ENCODE measurements at regions not wholly inside any gene's neighbourhood (a gene's known extent, or its start where the extent isn't known, plus 50 kb on each side); places are given as distances from the start of the nearest gene placed in this dataset.

DNA sequence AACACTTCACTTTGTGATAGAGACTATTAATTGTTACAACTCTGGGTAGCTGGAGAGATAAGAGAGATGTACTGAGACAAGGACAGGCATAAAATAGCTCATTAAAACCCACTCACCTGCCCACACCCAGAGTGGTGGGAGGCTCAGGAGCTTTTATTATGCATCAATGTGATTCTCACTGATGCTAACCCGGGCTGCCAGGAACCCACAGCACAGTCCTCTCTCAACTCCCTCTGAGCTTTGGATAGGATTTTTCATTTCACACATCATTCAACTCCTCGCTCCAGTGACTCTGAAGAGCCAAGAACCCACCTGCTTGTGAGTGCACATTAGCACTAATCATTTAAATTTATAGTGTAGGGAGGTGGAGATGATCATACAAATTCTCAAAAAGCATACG is 827.9 kb downstream of the FLRT2 start:
- no peak for DNase-seq (ENCODE audit: low spot score in 2 of 2)
- H3K36me3 ChIP-seq, result no peaks in the 10 kb centered on the region
- no peaks in the 10 kb centered on the region for H3K27me3 ChIP-seq
- no peak overlapping the region for H3K4me3 ChIP-seq
- no peaks in the 10 kb centered on the region for H3K9me3 ChIP-seq
- no peaks in the 10 kb centered on the region for H3K4me1 ChIP-seq
- no peak overlapping the region for H3K27ac ChIP-seq
- intact Hi-C loops (cut with DNase I; ENCODE audit: low total_unique reads), result no loop called here
- TF ChIP-seq POLR2AphosphoS5 (IDR thresholded peaks at IDR 0.05), result no peak

DNA sequence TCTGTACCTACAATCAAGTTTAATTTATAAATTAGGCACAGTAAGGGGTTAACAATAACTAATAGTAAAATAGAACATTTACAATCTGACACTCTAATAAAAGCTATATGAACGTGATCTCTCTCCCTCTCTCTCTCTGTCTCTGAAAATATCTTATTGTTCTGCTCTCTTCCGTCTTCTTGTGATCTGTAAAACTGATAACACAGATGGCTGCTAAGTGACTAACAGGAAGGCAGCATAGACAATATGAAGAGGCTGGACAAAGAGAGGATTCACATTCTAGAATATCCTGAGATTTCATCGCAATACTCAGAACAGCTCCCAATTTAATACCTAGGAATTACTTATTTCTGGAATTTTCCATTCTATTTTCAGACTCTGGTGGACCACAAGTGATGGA is 827.2 kb downstream of the FLRT2 start:
- Histone ChIP-seq H3K4me1 (no peaks in the 10 kb centered on the region), H3K36me3 (no peaks in the 10 kb centered on the region), H3K4me3 (no peak overlapping the region), H3K27ac (no peak overlapping the region), H3K9me3 (no peaks in the 10 kb centered on the region), H3K27me3 (no peaks in the 10 kb centered on the region)
- no peak for TF ChIP-seq POLR2A (IDR thresholded peaks at IDR 0.05)
- no peak for TF ChIP-seq POLR2AphosphoS5 (IDR thresholded peaks at IDR 0.05)
- TF ChIP-seq, protein P1, sequence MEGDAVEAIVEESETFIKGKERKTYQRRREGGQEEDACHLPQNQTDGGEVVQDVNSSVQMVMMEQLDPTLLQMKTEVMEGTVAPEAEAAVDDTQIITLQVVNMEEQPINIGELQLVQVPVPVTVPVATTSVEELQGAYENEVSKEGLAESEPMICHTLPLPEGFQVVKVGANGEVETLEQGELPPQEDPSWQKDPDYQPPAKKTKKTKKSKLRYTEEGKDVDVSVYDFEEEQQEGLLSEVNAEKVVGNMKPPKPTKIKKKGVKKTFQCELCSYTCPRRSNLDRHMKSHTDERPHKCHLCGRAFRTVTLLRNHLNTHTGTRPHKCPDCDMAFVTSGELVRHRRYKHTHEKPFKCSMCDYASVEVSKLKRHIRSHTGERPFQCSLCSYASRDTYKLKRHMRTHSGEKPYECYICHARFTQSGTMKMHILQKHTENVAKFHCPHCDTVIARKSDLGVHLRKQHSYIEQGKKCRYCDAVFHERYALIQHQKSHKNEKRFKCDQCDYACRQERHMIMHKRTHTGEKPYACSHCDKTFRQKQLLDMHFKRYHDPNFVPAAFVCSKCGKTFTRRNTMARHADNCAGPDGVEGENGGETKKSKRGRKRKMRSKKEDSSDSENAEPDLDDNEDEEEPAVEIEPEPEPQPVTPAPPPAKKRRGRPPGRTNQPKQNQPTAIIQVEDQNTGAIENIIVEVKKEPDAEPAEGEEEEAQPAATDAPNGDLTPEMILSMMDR (IDR thresholded peaks at IDR 0.05), result no peak
- no peak for DNase-seq (ENCODE audit: low spot score in 2 of 2)
- intact Hi-C loops (cut with DNase I; ENCODE audit: low total_unique reads), result no loop called here

DNA sequence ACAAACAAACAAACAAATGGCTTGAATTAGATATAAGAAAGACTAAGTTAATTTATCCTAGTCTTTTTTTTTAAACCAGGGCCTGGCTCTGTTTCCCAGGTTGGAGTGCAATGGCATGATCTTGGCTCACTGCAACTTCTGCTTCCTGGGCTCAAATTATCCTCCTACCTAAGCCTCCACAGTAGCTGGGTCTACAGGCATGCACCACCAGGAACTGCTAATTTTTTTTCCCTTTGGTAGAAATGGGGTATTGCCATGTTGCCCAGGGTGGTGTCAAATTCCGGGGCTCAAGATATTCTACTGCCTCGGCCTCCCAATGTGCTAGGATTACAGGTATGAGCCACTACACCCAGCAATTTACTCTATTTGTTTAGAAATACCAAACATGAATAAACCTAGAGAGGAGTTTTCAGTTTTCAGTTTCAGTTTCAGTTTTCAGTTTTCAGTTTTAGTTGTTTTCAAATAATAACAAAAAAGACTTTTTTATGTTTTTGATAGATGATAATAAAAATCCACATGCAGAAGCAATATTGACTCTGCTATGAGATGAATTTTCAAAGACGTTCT is 817.0 kb downstream of the FLRT2 start:
- H3K4me3 ChIP-seq, result no peak overlapping the region
- H3K36me3 ChIP-seq, result no peaks in the 10 kb centered on the region
- H3K4me1 ChIP-seq, result no peaks in the 10 kb centered on the region
- TF ChIP-seq, protein P1 (IDR thresholded peaks at IDR 0.05), result no peak
- TF ChIP-seq POLR2A (IDR thresholded peaks at IDR 0.05) (no peak), POLR2AphosphoS5 (IDR thresholded peaks at IDR 0.05) (no peak)
- H3K27me3 ChIP-seq, result no peaks in the 10 kb centered on the region
- intact Hi-C loops (cut with DNase I; ENCODE audit: low total_unique reads), result no loop called here
- DNase-seq (ENCODE audit: low spot score in 2 of 2), result no peak
- no peak overlapping the region for H3K27ac ChIP-seq
- no peaks in the 10 kb centered on the region for H3K9me3 ChIP-seq

DNA sequence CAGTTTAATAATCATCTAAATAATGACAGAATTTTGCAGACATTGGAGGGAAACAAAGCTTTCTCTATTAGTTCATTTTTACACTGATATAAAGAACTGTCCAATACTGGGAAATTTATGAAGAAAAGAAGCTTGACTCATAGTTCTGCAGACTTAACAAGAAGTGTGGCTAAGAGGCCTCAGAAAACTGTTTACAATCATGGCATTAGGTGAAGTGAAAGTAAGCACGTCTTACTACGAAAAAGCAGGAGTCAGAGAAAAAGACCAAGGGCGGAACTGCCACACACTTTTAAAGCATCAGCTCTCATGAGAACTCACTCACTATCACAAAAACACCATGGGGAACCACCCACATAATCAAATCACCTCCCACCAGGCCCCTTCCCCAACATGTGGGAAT is 804.4 kb downstream of the FLRT2 start:
- intact Hi-C loops (cut with DNase I; ENCODE audit: low total_unique reads), result no loop called here

DNA sequence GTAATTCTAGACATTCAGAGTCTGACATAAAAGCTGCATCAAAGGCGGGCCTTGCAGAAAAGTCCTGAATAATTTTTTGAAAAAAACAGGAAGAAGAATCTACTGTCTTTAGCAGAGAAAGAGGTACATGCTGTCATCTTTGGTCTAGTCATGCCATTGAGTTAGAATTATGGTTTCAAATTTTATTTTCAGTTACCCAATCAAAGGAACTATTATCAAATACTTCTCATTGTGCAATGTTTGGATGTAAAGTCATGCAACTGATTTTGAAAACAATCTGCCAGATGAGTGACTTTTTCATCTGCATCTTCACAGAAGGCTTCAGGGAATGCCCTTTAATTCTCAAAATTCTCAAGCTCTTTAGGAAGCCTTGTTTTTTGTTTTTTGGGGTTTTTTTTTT is 803.5 kb downstream of the FLRT2 start:
- no peak overlapping the region for H3K4me3 ChIP-seq
- no peaks in the 10 kb centered on the region for H3K4me1 ChIP-seq
- no peak overlapping the region for H3K27ac ChIP-seq
- no peak for DNase-seq (ENCODE audit: low spot score in 2 of 2)
- H3K9me3 ChIP-seq, result peaks cover 0 to 8% of the 10 kb centered on the region in 2 donors
- H3K27me3 ChIP-seq, result no peaks in the 10 kb centered on the region
- intact Hi-C loops (cut with DNase I; ENCODE audit: low total_unique reads), result no loop called here
- TF ChIP-seq, protein P1 (IDR thresholded peaks at IDR 0.05), result no peak
- TF ChIP-seq POLR2AphosphoS5 (IDR thresholded peaks at IDR 0.05) (no peak), POLR2A (IDR thresholded peaks at IDR 0.05) (no peak)
- no peaks in the 10 kb centered on the region for H3K36me3 ChIP-seq

More for the DNA sequence above, 804.4 kb downstream of the FLRT2 start:
- TF ChIP-seq, protein P1 (IDR thresholded peaks at IDR 0.05), result no peak
- TF ChIP-seq POLR2AphosphoS5 (IDR thresholded peaks at IDR 0.05) (no peak), POLR2A (IDR thresholded peaks at IDR 0.05) (no peak)
- H3K4me3 ChIP-seq, result no peak overlapping the region
- peaks cover 0 to 8% of the 10 kb centered on the region in 2 donors for H3K9me3 ChIP-seq
- no peaks in the 10 kb centered on the region for H3K36me3 ChIP-seq
- no peak overlapping the region for H3K27ac ChIP-seq
- DNase-seq (ENCODE audit: low spot score in 2 of 2), result no peak
- H3K27me3 ChIP-seq, result no peaks in the 10 kb centered on the region
- H3K4me1 ChIP-seq, result no peaks in the 10 kb centered on the region

DNA sequence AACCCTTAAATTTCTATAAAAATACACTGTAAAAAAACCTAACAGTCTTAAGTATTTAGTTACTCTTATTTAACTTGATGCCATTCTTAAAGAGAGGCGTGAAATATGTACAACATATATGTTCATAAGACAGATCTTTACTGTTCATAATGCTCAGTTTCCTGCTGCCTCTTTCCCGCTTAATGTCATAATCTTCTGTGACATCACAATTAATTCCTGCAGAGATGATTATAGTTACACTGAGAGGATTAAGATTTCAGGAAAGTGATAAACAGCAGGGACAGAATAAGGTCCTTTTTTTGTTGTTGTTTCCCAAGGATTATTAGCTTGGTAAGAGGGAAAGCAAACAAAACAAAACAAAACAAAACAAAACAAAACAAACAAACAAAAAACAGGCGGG is 801.4 kb downstream of the FLRT2 start:
- H3K36me3 ChIP-seq, result no peaks in the 10 kb centered on the region
- intact Hi-C loops (cut with DNase I; ENCODE audit: low total_unique reads), result no loop called here
- peaks cover 0 to 1% of the 10 kb centered on the region in 2 donors for H3K9me3 ChIP-seq
- TF ChIP-seq POLR2A (IDR thresholded peaks at IDR 0.05) (no peak), POLR2AphosphoS5 (IDR thresholded peaks at IDR 0.05) (no peak)
- TF ChIP-seq, protein P1 (IDR thresholded peaks at IDR 0.05), result no peak
- H3K4me1 ChIP-seq, result no peaks in the 10 kb centered on the region
- no peak overlapping the region for H3K27ac ChIP-seq
- no peaks in the 10 kb centered on the region for H3K27me3 ChIP-seq
- no peak for DNase-seq (ENCODE audit: low spot score in 2 of 2)
- no peak overlapping the region for H3K4me3 ChIP-seq

All from breast epithelium (tissue), 4 donors.